Activated CD8-positive, alpha-beta memory T cell treated with anti-CD3 and anti-CD28 coated beads, Interleukin-2, amount 10 ng/mL, durations not matched to agents 7 days and 5 days (primary cell): ENCODE measurements at regions not wholly inside any gene's neighbourhood (a gene's known extent, or its start where the extent isn't known, plus 50 kb on each side); places are given as distances from the start of the nearest gene placed in this dataset.
"Not testable (repeated sequence)": the region's sequence is repeated elsewhere in the genome, so short reads cannot be mapped to it uniquely, and the experiment has no call there.

Source experiments
- ATAC-seq: fragments of 150-1000 bp; cut with Tn5 transposase; one replicate; pipeline ENCODE4 v1.10.0; 2021; ENCODE audit warnings: moderate library complexity
- CTCF ChIA-PET: fragments of 350-600 bp; sonication (Branson Sonifier 250); formaldehyde crosslinking; loops from one replicate; lab custom pipeline; 2021; ENCODE audit warnings: antibody characterized with exemption; lab: Charles Lee
- DNase-seq: peaks from one replicate; pipeline ENCODE4 v3.0.0-alpha.2; 2020
- H3K27ac Mint-ChIP-seq: one replicate; pipeline ENCODE4 v1.8.0; 2021; ENCODE audit warnings: mild to moderate bottlenecking, mixed read lengths
- H3K27me3 Mint-ChIP-seq: one replicate; pipeline ENCODE4 v1.8.0; 2021; ENCODE audit warnings: mixed read lengths
- H3K36me3 Mint-ChIP-seq: one replicate; pipeline ENCODE4 v1.8.0; 2021; ENCODE audit warnings: mild to moderate bottlenecking, mixed read lengths
- H3K4me1 Mint-ChIP-seq: one replicate; pipeline ENCODE4 v1.8.0; 2021; ENCODE audit warnings: mixed read lengths
- H3K4me3 Mint-ChIP-seq: one replicate; pipeline ENCODE4 v1.8.0; 2021; ENCODE audit warnings: mild to moderate bottlenecking, moderate library complexity, mixed read lengths
- H3K9me3 Mint-ChIP-seq: one replicate; pipeline ENCODE4 v1.8.0; 2022; ENCODE audit warnings: low read depth, mixed read lengths

DNA sequence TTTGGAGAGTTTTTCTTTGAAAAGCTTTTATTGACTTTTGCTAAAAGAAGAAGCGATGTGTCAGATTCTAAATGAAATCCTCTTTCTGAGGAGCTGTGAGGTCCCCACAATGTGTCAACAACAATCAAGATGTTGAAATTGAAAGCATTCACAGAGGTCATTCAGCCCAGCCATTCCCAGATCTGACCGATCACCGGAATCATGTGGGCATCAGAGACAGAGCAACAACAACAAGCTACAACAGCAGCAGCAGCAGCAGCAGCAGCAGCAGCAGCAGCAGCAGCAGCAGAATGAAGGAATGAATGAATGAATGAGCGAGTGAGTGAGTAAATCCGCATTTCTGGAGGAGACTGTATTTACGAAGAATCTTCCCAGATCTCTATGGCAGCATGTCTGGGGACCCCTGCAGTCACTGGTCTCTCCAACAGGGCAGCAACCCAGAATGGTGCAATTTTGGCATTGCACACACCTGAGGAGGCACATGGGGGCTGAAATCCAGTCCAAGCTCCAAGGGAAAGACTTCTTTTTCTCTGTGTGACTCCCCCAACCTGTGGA, 299.0 kb downstream of the MYCN start:
- Mint-ChIP-seq H3K4me3 (no peak overlapping the region), H3K4me1 (no peaks in the 10 kb centered on the region), H3K36me3 (no peaks in the 10 kb centered on the region), H3K27ac (no peak overlapping the region), H3K9me3 (peaks cover 3% of the 10 kb centered on the region), H3K27me3 (no peaks in the 10 kb centered on the region)
- CTCF ChIA-PET = no interaction called here
- ATAC-seq (no peak), DNase-seq (peak; percentile 19)

DNA sequence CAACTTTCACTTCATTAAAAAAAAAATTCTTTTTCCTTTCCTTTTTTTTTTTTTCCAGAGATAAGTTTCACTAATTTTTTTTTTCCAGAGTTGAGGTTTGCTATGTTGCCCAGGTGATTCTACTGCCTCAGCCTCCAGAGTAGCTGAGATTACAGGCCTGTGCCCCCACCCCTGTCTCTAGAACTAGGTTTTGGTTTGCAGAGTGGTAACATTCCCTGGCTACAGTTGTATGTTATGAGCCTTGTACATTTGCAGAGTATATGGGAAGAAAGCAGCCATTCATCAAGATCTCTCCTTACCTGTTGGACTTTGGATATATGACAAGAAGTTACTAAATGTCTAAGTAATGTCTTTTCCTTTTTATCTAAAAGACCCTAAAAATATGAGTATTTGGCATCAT, 298.4 kb downstream of the MYCN start:
- Mint-ChIP-seq H3K9me3 (peaks cover 3% of the 10 kb centered on the region), H3K4me3 (no peak overlapping the region), H3K4me1 (no peaks in the 10 kb centered on the region), H3K36me3 (no peaks in the 10 kb centered on the region), H3K27me3 (no peaks in the 10 kb centered on the region), H3K27ac (no peak overlapping the region)
- ATAC-seq = no peak
- CTCF ChIA-PET = no interaction called here
- no peak for DNase-seq

DNA sequence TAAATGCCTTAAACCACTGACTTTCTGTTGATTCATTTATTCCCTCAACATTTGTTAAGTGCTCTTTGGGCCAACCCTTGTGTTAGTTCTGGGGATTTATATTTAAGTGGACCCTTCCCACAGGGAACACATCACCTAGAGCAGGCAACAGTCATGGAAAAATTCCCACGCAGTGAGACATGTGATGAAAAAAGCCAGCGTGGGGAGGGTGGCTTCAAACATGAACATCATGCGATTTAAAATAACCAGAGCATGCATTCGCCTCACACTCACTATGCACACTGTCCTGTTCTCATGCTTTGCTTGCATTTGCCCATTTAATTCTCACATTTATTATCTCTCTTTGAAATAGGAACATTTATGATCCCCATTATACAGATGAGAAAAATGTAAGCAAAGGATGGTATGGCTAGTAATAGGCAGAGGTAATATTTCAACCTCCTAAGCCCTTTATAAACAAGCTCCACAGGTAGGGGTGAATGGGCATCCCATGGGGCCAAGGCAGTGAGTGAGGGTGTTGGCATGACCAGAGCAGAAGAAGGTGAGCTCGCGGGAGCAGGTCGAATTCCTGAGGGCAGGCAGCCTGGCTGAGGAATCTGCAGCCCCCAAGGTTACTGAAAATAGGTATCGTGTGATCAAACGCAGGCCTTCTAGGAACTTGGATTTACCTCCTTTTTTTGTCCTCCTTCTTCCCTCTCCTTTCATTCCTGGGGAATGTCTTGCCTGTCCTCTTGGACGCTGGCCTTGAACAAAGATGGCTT, 297.8 kb downstream of the MYCN start:
- Mint-ChIP-seq H3K27me3 (no peaks in the 10 kb centered on the region), H3K4me3 (no peak overlapping the region), H3K4me1 (no peaks in the 10 kb centered on the region), H3K36me3 (no peaks in the 10 kb centered on the region), H3K9me3 (peaks cover 3% of the 10 kb centered on the region), H3K27ac (no peak overlapping the region)
- ATAC-seq (no peak), DNase-seq (no peak)
- CTCF ChIA-PET = no interaction called here

DNA sequence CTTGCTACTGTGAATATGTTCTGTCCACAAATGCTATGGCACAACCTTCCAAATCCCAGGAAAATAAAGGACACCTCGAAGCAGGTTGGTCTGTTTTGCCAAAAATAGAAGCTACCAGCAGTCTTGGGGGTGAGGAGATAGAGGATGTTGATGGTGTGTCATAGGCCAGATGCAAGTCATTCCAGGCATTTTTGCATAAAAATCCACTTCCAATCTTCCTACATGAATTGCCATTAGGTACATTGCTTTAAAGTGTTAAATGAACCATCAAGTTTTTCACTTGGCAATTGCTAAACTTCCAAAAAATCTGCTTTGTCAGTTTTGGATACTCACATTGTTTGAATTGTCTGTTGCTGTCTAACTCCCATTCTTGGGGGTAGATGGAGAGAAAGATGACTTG, 295.4 kb downstream of the MYCN start:
- H3K27me3 Mint-ChIP-seq = no peaks in the 10 kb centered on the region
- no peak overlapping the region for H3K27ac Mint-ChIP-seq
- no peak for DNase-seq
- H3K4me1 Mint-ChIP-seq = no peaks in the 10 kb centered on the region
- H3K36me3 Mint-ChIP-seq = no peaks in the 10 kb centered on the region
- CTCF ChIA-PET = no interaction called here
- no peak overlapping the region for H3K4me3 Mint-ChIP-seq
- H3K9me3 Mint-ChIP-seq = peaks cover 3% of the 10 kb centered on the region
- ATAC-seq = no peak

DNA sequence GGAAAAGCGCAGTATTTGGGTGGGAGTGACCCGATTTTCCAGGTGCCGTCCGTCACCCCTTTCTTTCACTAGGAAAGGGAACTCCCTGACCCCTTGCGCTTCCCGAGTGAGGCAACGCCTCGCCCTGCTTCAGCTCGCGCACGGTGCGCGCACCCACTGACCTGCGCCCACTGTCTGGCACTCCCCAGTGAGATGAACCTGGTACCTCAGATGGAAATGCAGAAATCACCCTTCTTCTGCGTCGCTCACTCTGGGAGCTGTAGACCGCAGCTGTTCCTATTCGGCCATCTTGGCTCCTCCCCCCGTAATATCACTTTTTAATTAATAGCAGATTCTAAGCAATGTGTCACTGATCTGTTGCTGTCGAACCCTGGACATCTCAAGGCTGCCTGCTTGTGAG, 294.9 kb downstream of the MYCN start:
- H3K36me3 Mint-ChIP-seq, CTCF ChIA-PET, H3K4me3 Mint-ChIP-seq, DNase-seq, H3K9me3 Mint-ChIP-seq, H3K27ac Mint-ChIP-seq, H3K4me1 Mint-ChIP-seq, ATAC-seq, H3K27me3 Mint-ChIP-seq: not testable (repeated sequence)

DNA sequence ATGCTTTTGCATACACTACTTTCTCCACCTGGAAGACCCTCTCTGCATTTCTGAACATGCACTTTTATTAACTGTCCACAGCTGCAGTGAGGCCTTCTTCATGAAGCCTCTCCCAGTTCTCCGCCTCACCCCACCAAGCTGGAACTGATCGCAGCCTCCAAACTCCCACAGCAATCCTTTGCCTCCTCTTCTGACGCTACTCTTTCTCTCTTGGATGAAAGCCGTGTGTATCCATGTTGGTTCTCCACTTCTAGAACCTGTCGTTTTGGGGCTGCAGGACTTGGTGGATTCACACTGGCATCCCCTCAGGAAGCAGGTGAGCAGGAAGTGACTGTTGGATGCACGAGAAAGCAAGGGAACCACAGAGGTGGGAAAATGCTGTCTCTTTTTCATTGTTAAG, 288.6 kb downstream of the MYCN start:
- Mint-ChIP-seq H3K4me1 (no peaks in the 10 kb centered on the region), H3K4me3 (no peak overlapping the region), H3K9me3 (no peaks in the 10 kb centered on the region), H3K27me3 (no peaks in the 10 kb centered on the region), H3K27ac (no peak overlapping the region), H3K36me3 (no peaks in the 10 kb centered on the region)
- DNase-seq (no peak), ATAC-seq (no peak)
- CTCF ChIA-PET = no interaction called here

DNA sequence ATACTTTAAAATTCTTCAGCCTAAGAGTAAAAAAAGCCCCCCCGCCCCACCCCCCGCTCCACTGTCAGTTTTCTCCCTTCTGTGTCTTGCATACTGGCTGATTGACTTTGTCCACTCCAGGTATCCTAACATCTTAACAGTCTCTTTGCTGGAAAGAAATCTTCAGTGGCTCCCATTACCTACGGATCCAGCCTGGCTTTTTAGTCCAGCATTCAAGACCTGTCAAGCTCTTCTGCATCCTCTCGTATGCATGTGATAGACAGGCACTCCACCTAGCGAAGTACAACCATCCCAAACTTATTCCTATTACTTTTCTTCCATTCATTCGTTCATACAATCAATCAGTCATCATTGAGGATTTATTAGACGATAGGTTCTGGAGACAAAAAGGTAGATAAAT, 288.1 kb downstream of the MYCN start:
- H3K27ac Mint-ChIP-seq = no peak overlapping the region
- H3K9me3 Mint-ChIP-seq = no peaks in the 10 kb centered on the region
- ATAC-seq = no peak
- no peaks in the 10 kb centered on the region for H3K36me3 Mint-ChIP-seq
- CTCF ChIA-PET = no interaction called here
- no peak overlapping the region for H3K4me3 Mint-ChIP-seq
- no peaks in the 10 kb centered on the region for H3K4me1 Mint-ChIP-seq
- no peaks in the 10 kb centered on the region for H3K27me3 Mint-ChIP-seq
- DNase-seq = no peak

DNA sequence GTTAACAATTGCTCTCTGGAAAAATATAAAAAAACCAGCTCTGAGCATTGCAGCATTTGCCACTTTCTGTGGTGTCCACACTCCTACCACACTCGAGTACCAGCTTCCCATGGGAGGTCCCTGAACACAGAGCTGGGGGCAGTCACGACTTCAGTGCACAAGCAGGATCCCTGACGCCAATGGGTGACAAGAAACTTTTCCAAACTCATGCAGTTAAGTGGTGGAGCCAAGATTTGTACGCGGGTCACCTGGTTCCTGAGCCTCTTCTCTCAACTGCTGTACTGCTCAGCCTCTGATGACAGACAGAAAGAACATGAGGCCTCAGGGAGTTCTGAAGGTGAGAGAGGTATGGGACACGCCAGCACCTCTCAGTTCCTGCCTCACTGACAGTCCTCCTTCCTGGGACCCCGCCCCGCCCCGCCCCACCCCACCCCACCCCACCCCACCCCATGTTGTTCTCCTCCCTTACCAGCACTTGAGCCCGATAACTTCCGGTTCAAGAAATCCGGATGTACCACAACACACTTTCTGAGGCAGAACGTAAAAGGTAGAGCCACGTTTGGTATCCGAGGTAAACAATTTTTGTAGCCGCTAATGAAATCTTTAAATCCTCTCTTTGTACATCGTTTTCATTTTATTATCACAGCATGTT, 287.6 kb downstream of the MYCN start:
- ATAC-seq = no peak
- Mint-ChIP-seq H3K36me3 (no peaks in the 10 kb centered on the region), H3K4me3 (no peak overlapping the region), H3K27me3 (no peaks in the 10 kb centered on the region), H3K9me3 (no peaks in the 10 kb centered on the region), H3K27ac (no peak overlapping the region), H3K4me1 (no peaks in the 10 kb centered on the region)
- CTCF ChIA-PET = no interaction called here
- DNase-seq = no peak

DNA sequence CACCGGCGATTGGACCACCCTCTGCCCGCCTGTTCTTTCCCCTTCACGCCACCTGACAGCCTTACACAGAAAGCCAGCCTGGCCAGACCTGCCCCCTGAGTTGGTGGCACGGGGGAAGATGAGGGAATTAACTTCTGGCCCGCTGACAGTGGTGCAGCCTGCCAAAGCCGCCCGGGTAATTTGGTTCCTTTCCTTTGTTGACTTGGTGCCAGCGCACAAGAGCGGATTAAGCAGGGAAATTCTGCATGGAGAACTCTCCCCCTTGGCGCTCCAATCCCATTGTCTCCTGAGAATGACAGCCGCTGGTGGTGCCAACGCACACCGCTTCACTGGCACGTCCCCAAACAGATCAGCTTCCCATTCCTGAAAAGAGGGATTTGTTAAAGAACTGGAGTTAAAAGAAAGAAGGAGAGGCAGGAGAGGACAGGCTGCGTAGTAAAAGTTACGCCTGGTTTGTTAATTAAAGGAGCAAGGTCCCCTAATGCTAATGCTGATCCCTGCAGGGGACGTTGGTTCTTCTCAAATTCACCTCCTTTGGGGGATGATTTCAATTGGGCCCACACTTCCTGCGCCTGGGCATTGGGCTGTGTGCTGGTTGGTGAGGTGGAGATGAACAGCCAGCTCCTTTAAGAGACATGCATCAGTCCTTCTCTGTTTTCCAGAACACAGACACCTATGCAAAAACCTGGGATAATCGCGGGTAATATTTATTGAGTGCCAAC, 286.8 kb downstream of the MYCN start:
- ATAC-seq = no peak
- no peaks in the 10 kb centered on the region for H3K27me3 Mint-ChIP-seq

DNA sequence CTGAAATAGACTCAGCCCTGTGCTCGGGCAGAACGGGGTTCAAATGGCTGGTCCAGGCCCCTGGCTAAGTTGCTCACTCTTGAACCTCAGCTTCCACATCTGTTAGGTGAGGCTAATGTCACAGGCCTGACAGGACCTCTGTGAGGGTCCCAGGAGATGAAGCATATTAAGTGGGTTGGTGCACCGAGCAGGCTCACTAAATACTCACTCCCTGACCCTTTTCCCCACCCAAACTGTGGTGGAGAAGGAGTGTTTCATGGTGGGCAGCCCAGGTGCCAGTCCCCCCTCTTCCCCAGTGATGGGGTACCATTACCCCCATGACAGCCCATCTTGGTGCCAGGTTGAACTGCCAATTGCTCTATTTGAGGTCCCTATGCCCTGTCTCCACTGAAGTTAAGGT, 286.0 kb downstream of the MYCN start:
- no peaks in the 10 kb centered on the region for H3K4me1 Mint-ChIP-seq
- H3K4me3 Mint-ChIP-seq = no peak overlapping the region
- peaks cover 7% of the 10 kb centered on the region for H3K9me3 Mint-ChIP-seq
- CTCF ChIA-PET = no interaction called here
- H3K27me3 Mint-ChIP-seq = no peaks in the 10 kb centered on the region
- DNase-seq = no peak
- ATAC-seq = no peak
- H3K27ac Mint-ChIP-seq = no peak overlapping the region
- no peaks in the 10 kb centered on the region for H3K36me3 Mint-ChIP-seq

More for the DNA sequence above, 286.8 kb downstream of the MYCN start:
- Mint-ChIP-seq H3K27ac (no peak overlapping the region), H3K4me1 (no peaks in the 10 kb centered on the region), H3K9me3 (no peaks in the 10 kb centered on the region), H3K4me3 (no peak overlapping the region), H3K36me3 (no peaks in the 10 kb centered on the region)
- CTCF ChIA-PET = no interaction called here
- DNase-seq = no peak

DNA sequence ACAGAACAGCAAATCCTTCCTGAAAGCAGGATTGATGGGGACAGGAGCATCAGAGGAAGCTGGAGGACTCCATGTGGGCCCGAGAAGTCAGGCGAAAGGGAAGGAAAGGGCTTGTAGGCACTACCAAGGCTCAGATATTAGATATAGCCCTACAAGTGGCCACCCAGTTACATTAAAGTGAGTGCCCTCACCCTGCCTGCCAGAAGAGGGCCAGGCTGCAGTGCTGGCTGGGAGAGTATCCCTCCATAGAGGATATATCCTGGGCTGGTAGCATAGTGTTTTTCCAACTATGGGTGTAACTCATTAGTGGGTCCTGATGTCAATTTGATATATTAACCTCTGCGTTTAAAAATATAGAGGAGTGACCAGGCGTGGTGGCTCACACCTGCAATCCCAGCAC, 285.2 kb downstream of the MYCN start:
- DNase-seq (no peak), ATAC-seq (no peak)
- Mint-ChIP-seq H3K4me3 (no peak overlapping the region), H3K36me3 (no peaks in the 10 kb centered on the region), H3K9me3 (peaks cover 7% of the 10 kb centered on the region), H3K4me1 (no peaks in the 10 kb centered on the region), H3K27me3 (no peaks in the 10 kb centered on the region), H3K27ac (no peak overlapping the region)
- CTCF ChIA-PET = no interaction called here

DNA sequence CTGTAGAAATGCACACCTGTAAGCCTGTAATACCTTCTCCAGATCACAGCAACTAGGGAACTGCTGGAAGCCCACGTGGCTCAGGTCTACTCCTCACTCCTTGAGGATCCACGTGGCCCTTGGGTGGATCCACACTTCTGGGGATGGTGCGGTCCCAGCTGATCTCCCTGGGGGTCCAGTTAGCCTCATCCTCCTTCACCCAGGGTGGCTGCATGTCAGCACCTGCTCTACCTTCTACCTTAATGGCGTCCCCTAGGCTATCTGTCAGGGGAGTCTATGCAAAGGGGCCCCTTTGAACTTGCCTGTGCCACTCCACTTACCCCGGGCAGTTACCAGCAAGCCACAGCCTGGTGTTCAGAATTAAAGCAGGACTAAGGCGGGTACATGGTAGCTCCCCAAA, 284.7 kb downstream of the MYCN start:
- no peak for ATAC-seq
- no peaks in the 10 kb centered on the region for H3K27me3 Mint-ChIP-seq
- peaks cover 7% of the 10 kb centered on the region for H3K9me3 Mint-ChIP-seq
- no peaks in the 10 kb centered on the region for H3K36me3 Mint-ChIP-seq
- CTCF ChIA-PET = no interaction called here
- no peak overlapping the region for H3K4me3 Mint-ChIP-seq
- no peak overlapping the region for H3K27ac Mint-ChIP-seq
- H3K4me1 Mint-ChIP-seq = no peaks in the 10 kb centered on the region
- no peak for DNase-seq

DNA sequence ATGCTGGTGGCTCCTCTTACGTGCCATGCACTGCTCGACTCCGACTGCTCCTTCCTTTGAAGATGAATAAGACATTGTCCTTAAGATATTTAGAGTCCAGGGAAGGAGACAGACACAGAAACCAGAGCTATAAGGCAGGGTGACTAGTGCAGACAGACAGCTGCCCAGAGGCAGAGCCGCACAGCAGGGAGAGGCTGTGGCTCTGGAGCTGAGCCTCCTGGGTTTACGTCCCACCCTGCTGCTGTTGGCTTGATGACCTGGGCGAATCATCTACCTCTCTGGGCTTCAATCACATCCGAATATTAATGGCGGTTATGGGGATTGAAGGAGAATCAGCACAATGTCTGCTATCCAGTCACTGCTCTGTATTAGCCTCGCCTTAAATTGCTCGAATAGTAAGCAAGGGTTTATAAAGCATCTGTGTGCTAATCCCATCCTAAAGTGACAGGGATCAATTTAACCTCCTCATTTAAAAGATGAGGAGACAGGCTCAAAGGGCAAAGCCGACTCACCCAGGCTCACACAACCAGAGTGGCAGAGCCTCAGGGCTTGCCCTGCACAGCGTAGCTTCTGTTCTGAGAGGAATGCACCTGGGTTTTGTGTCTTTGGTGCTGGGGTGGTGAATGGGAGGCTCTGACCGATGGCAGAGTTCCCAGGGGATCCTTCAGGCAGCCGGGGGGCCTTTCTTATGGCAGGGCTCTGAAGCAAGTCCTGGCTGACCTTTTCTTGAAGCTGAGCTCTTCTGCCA, 284.1 kb downstream of the MYCN start:
- DNase-seq = no peak
- no peak overlapping the region for H3K27ac Mint-ChIP-seq

More for the DNA sequence above, 284.1 kb downstream of the MYCN start:
- ATAC-seq = no peak
- no peaks in the 10 kb centered on the region for H3K36me3 Mint-ChIP-seq
- H3K9me3 Mint-ChIP-seq = peaks cover 7% of the 10 kb centered on the region
- no peak overlapping the region for H3K4me3 Mint-ChIP-seq
- H3K4me1 Mint-ChIP-seq = no peaks in the 10 kb centered on the region
- no peaks in the 10 kb centered on the region for H3K27me3 Mint-ChIP-seq
- CTCF ChIA-PET = no interaction called here
